Sciatic nerve (tissue), 2 donors: ENCODE measurements at regions not wholly inside any gene's neighbourhood (a gene's known extent, or its start where the extent isn't known, plus 50 kb on each side); places are given as distances from the start of the nearest gene placed in this dataset.
A peak's percentile ranks its signal among the peaks of the same experiment; 100 is the strongest.
"Not testable (repeated sequence)": the region's sequence is repeated elsewhere in the genome, so short reads cannot be mapped to it uniquely, and the experiment has no call there.

Experiments
- ATAC-seq: fragments of 200-7000 bp; cut with Tn5 transposase; one replicate; pipeline ENCODE4 v1.9.1; 2020; ENCODE audit warnings: mild to moderate bottlenecking, moderate library complexity
- DNase-seq: peaks from one replicate; pipeline ENCODE4 v3.0.0-alpha.2; 2020; ENCODE audit warnings: low spot score
- intact Hi-C: fragments of 100-400 bp; cut with DNase I; formaldehyde crosslinking; loops from one replicate; pipeline ENCODE4 v1.14.2; 2022
- donor health status: DM: no; HTN: no; CAD: no.
- donor health status: DM: no; HTN: no; CAD: no.

GRCh38 chr5:111853748-111854147, 96.8 kb upstream of the NREP start:
- DNase-seq (no peak), ATAC-seq (no peak)
- intact Hi-C loops = no loop called here

DNA sequence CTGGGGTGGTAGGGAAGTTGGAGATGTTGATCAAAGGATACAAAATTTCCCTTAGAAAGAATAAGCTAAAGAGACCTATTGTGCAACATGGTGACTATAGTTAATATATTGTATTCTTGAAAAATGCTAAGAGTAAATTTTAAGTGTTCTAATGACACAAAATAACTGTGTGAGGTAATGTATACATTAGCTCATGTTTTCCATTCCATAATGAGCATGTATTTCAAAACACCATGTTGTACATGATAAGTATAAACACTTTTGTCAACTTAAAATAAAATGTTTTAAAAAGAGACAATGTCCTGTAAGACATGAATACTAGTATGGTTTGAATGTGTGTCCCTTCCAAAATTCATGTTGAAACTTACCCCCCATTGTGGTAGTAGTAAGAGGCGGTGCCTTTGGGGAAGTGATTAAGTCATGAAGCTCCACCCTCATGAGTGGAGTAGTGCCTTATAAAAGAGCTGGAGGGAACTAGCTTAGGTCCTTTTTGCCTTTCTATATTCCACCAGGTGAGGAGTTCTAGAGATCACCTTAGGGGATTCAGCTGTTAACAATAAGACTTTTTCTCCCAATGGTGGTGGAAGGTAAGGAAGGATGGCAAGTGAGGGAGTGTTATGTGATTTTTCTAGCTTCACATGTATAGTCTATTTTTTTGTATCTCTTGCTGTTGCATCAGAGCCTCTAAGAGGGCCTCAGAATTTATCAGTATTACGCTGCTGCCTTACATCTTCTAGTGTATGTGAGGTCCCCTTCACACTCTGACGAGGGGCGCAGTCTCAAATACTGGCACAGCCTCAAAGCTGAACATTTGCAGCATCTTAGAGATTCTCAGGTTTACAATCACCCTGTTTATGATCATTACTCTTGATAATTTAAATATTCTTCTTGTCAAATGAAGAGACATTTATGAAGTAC, 94.9 kb upstream of the NREP start:
- intact Hi-C loops = no loop called here
- no peak for ATAC-seq
- no peak for DNase-seq

DNA sequence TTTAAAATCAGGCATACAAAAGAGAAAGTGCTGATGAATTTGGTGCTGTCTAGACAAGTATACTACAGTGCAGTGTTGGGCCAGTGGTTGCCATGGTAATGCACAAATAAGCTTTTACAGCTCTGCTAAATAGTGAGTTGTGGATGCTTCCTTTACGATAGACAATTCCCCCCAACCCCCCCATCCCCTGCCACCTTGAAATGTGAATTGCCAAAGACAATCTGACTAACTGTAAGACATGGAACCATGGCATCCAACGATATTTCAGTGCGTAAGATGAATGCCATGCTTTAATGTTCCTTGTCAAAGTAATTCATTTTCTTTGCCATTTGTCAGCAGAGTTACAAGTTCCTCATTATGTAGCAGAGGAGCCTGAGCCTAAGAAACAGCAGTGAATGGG, 91.5 kb upstream of the NREP start:
- ATAC-seq = no peak
- DNase-seq = no peak
- intact Hi-C loops = no loop called here

DNA sequence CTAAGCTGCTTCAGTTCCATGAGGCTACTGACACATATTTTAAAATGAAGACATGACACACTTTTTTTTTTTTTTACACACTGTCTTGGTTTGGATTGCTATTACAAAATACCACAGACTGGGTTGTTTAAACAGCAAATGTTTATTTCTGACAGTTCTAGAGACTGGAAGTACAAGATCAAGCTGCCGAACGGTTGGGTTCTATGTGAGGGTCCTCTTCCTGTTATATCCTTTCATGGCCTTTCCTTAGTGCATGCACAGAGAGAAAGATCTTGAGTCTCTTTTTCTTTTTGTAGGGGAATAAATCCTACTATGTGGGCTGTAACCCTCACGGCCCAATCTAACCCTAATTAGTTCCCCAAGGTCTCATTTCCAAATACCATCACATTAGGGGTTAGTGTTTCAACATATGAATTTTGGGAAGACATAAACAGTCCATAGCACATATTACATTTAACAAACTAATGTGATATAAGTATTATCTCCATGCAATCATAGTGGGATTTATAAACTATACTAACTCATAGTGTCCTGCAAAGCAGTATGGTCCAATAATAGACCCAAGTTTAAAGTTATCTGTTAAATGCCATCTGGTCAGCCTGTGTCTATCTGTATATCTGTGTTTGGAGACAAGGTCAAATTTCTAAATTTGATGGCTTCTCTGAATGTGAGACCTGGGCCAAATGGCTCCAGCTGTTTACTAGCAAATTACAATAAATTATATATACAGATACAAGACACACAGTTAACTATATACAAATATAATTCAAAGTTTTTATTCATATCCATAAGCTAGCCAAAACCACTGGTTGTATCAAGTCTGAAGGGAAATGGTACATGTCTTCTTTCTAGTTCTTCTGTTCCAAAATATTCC, 90.3 kb upstream of the NREP start:
- ATAC-seq = no peak
- intact Hi-C loops = no loop called here

GRCh38 chr5:111840036-111840674, 83.2 kb upstream of the NREP start:
- DNase-seq (no peak), ATAC-seq (no peak)

More for the DNA sequence above, 90.3 kb upstream of the NREP start:
- no peak for DNase-seq

DNA sequence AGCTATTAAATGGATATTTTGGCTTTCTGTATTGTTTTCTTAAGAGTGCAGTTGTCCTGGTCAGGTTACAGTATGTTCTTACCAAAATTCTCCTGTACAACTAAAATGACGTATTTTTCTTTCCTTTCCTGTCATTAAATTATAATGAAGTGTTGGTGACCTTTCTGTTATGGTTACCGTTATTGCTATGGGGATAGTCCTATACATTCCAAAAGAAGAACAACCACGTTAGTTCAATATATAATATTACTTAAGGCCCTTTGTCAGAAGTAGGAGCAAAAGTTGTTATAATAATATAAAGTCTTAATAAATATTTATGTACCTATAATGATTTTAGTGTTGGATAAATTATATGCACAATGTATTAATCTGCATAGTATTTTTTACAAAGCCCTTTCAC, 82.4 kb upstream of the NREP start:
- DNase-seq = no peak
- intact Hi-C loops = no loop called here

More at GRCh38 chr5:111840036-111840674, 83.2 kb upstream of the NREP start:
- intact Hi-C loops = no loop called here

DNA sequence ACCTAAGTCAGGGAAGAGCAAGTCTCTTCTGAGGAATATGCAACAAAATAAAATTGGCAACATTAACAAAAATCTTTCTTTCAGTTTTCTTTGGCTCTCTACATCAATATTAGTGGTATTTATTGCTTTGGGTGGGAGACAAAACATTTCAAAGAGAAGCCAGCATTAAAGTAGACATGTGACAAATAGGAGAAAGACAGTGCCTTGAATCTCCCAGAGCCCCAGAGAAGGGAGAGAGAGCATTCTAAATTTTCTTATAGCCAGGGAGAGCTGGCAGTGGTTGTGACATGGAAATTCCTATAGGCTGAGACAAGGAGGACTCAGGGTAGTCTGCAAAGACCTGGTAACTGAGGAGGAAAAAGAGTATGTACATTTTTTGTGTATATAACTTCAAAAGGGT, 79.4 kb upstream of the NREP start:
- intact Hi-C loops = no loop called here
- DNase-seq (no peak), ATAC-seq (no peak)

More for the DNA sequence above, 82.4 kb upstream of the NREP start:
- no peak for ATAC-seq

GRCh38 chr5:111834926-111835599, 78.1 kb upstream of the NREP start:
- DNase-seq = no peak
- ATAC-seq = peak; percentile 17
- intact Hi-C loops = no loop called here

GRCh38 chr5:111830333-111830732, 73.3 kb upstream of the NREP start:
- DNase-seq (no peak), ATAC-seq (no peak)
- intact Hi-C loops = no loop called here

- ATAC-seq (no peak), DNase-seq (no peak)
- intact Hi-C loops = no loop called here
Measured at GRCh38 chr5:111829701-111830100, 72.7 kb upstream of the NREP start.

DNA sequence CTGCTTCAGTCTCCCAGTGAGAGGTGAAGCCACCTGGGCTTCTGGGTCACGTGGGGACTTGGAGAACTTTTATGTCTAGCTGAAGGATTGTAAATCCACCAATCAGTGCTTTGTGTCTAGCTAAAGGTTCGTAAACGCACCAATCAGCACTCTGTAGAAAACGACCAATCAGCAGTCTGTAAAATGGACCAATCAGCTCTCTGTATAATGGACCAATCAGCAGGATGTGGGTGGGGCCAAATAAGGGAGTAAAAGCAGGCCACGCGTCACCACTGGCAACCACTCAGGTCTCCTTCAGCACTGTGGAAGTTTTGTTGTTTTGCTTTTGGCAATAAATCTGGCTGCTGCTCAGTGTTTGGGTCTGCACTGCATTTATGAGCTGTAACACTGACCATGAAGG, 69.1 kb upstream of the NREP start:
- ATAC-seq = no peak
- DNase-seq = no peak
- intact Hi-C loops = no loop called here

GRCh38 chr5:111820072-111820471, 63.1 kb upstream of the NREP start:
- ATAC-seq (no peak), DNase-seq (no peak)
- intact Hi-C loops = no loop called here

- DNase-seq, ATAC-seq, intact Hi-C loops: not testable (repeated sequence)
Measured at GRCh38 chr5:111819028-111819427, 62.0 kb upstream of the NREP start.

DNA sequence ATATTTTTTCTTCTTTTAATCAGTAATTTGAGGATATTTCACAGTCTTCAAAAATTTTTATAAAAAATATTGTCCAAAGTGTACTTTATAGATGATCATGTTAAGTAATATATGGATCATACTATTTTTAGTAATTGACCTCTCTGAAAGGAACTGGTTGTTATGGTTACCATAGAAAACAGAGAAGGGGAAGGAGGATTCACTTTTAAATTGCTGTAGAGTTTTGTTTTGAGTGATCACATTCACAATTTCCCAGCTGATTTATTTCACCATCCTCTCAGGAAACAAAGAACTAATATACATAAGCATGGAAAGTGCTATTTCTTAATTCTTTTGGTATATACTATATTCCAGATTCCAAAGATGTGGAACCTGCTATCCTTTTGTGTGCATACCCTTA, 56.5 kb upstream of the NREP start:
- intact Hi-C loops = no loop called here

GRCh38 chr5:111810112-111810511, 53.1 kb upstream of the NREP start:
- intact Hi-C loops = no loop called here
- ATAC-seq = no peak
- no peak for DNase-seq

More for the DNA sequence above, 56.5 kb upstream of the NREP start:
- no peak for DNase-seq
- ATAC-seq = no peak
